ENCODE measurements at regions not wholly inside any gene's neighbourhood (a gene's known extent, or its start where the extent isn't known, plus 50 kb on each side); places are given as distances from the start of the nearest gene placed in this dataset.

- H3K9me3 Mint-ChIP-seq: peaks cover 6% of the 10 kb centered on the region
- no peak overlapping the region for H3K4me3 Mint-ChIP-seq
- no peaks in the 10 kb centered on the region for H3K36me3 Mint-ChIP-seq (ENCODE audit: low read depth)
- no peak for DNase-seq (ENCODE audit: low read depth, low spot score)
- no peaks in the 10 kb centered on the region for H3K27me3 Mint-ChIP-seq (ENCODE audit: low read depth)
- TF ChIP-seq CTCF (conservative IDR thresholded peaks at IDR 0.05): no peak
- H3K27ac Mint-ChIP-seq (ENCODE audit: unreplicated experiment): no peak overlapping the region
- no peaks in the 10 kb centered on the region for H3K4me1 Mint-ChIP-seq
These were observed 210.1 kb downstream of the LIG4 start for GRCh38 chr13:108005231-108005630.

- Mint-ChIP-seq H3K9me3 (peaks cover 4% of the 10 kb centered on the region), H3K4me3 (no peak overlapping the region), H3K27me3 (ENCODE audit: low read depth) (no peaks in the 10 kb centered on the region), H3K4me1 (no peaks in the 10 kb centered on the region), H3K27ac (ENCODE audit: unreplicated experiment) (peak overlapping the region; percentile 59), H3K36me3 (ENCODE audit: low read depth) (no peaks in the 10 kb centered on the region)
- DNase-seq (ENCODE audit: low read depth, low spot score): no peak
- TF ChIP-seq CTCF (conservative IDR thresholded peaks at IDR 0.05): no peak
These were observed 211.7 kb downstream of the LIG4 start for GRCh38 chr13:108003626-108004025.

- peaks cover 2% of the 10 kb centered on the region for H3K9me3 Mint-ChIP-seq
These were observed 214.3 kb downstream of the LIG4 start for GRCh38 chr13:108000998-108001397.

DNA sequence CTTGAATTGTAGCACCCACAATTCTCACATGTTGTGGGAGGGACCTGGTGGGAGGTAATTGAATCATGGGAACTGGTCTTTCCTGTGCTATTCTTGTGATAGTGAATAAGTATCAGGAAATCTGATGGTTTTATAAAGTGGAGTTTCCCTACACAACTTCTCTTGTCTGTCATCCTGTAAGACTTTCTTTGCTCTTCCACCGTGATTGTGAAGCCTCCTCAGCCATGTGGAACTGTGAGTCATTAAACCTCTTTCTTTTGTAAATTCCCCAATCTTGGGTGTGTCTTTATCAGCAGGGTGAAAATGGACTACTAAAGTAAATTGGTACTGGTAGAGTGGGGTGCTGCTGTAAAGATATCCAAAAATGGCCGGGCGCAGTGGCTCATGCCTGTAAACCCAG, 215.6 kb downstream of the LIG4 start:
- Mint-ChIP-seq H3K9me3 (peaks cover 2% of the 10 kb centered on the region), H3K27me3 (ENCODE audit: low read depth) (no peaks in the 10 kb centered on the region), H3K4me3 (no peak overlapping the region), H3K27ac (ENCODE audit: unreplicated experiment) (no peak overlapping the region), H3K36me3 (ENCODE audit: low read depth) (no peaks in the 10 kb centered on the region), H3K4me1 (no peaks in the 10 kb centered on the region)
- TF ChIP-seq CTCF (conservative IDR thresholded peaks at IDR 0.05): no peak
- no peak for DNase-seq (ENCODE audit: low read depth, low spot score)

More at GRCh38 chr13:108000998-108001397, 214.3 kb downstream of the LIG4 start:
- Mint-ChIP-seq H3K36me3 (ENCODE audit: low read depth) (no peaks in the 10 kb centered on the region), H3K27me3 (ENCODE audit: low read depth) (no peaks in the 10 kb centered on the region), H3K4me3 (no peak overlapping the region), H3K27ac (ENCODE audit: unreplicated experiment) (no peak overlapping the region), H3K4me1 (no peaks in the 10 kb centered on the region)
- DNase-seq (ENCODE audit: low read depth, low spot score): no peak
- no peak for TF ChIP-seq CTCF (conservative IDR thresholded peaks at IDR 0.05)

GRCh38 chr13:107994137-107994536, 221.2 kb downstream of the LIG4 start:
- H3K9me3 Mint-ChIP-seq: no peaks in the 10 kb centered on the region
- H3K27me3 Mint-ChIP-seq (ENCODE audit: low read depth): no peaks in the 10 kb centered on the region
- no peak for DNase-seq (ENCODE audit: low read depth, low spot score)

More at GRCh38 chr13:107994137-107994536, 221.2 kb downstream of the LIG4 start:
- no peak for TF ChIP-seq CTCF (conservative IDR thresholded peaks at IDR 0.05)
- no peak overlapping the region for H3K27ac Mint-ChIP-seq (ENCODE audit: unreplicated experiment)
- no peaks in the 10 kb centered on the region for H3K36me3 Mint-ChIP-seq (ENCODE audit: low read depth)
- no peak overlapping the region for H3K4me3 Mint-ChIP-seq
- H3K4me1 Mint-ChIP-seq: no peaks in the 10 kb centered on the region

Measured in neural crest cell (in vitro differentiated cells).